ENCODE measurements at regions not wholly inside any gene's neighbourhood (a gene's known extent, or its start where the extent isn't known, plus 50 kb on each side); places are given as distances from the start of the nearest gene placed in this dataset.
A peak's percentile ranks its signal among the peaks of the same experiment; 100 is the strongest.

DNA sequence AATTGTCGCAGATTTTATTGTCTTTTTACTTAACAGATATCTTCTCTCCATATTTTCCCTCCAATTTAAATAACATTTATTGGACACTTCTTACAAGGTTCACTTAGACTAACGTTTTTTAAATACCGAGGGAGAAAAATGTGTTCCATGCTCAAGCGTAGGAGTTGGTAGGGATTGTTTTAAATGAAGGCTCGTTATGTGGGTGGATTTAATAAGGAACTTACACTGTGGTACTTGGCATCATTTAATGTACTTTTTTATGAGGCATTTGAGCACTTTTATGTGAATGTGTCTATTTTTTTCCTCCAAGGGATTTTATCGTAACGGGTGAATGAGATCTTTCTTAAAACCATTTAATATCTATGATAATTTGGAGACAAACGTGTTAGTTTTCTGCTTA lies 125.0 kb upstream of the MTHFD1L start:
- CTCF ChIA-PET, result no interaction called here
- H3K79me2 ChIP-seq (ENCODE audit: low read length), result no peaks in the 10 kb centered on the region
- H2AFZ ChIP-seq (ENCODE audit: low read length), result no peak overlapping the region
- no peaks in the 10 kb centered on the region for H4K20me1 ChIP-seq (ENCODE audit: low read length)
- H3K27me3 ChIP-seq (ENCODE audit: low read length), result no peaks in the 10 kb centered on the region
- no peak overlapping the region for H3K4me2 ChIP-seq (ENCODE audit: low read length)
- POLR2A ChIA-PET (ENCODE audit: unreplicated experiment), result no interaction called here
- no peaks in the 10 kb centered on the region for H3F3A ChIP-seq (ENCODE audit: low read length, unreplicated experiment)
- ATAC-seq, result no peak
- DNase-seq, result no peak
- H3K36me3 ChIP-seq (ENCODE audit: low read depth, low read length), result no peaks in the 10 kb centered on the region
- no peak overlapping the region for H3K27ac ChIP-seq (ENCODE audit: low read length)
- H3K9ac ChIP-seq (ENCODE audit: low read length), result no peak overlapping the region
- intact Hi-C loops (cut with micrococcal nuclease), result no loop called here
- no peaks in the 10 kb centered on the region for H3K9me2 ChIP-seq (replicated peaks; ENCODE audit: low read length)
- BruUV-seq (replicated peaks), result no TSS peak
- TF ChIP-seq CTCF (conservative IDR thresholded peaks at IDR 0.05; ENCODE audit: low read depth, low read length) (no peak), EZH2 (IDR thresholded peaks at IDR 0.05; ENCODE audit: low read length, unreplicated experiment) (no peak), EZH2phosphoT487 (IDR thresholded peaks at IDR 0.05; ENCODE audit: borderline replicate concordance, low read length) (no peak)
- H3K9me3 ChIP-seq (ENCODE audit: low read length), result no peaks in the 10 kb centered on the region
- H3K4me1 ChIP-seq (ENCODE audit: insufficient read depth, low read length), result no peaks in the 10 kb centered on the region
- H3K4me3 ChIP-seq (ENCODE audit: low read length), result no peak overlapping the region

DNA sequence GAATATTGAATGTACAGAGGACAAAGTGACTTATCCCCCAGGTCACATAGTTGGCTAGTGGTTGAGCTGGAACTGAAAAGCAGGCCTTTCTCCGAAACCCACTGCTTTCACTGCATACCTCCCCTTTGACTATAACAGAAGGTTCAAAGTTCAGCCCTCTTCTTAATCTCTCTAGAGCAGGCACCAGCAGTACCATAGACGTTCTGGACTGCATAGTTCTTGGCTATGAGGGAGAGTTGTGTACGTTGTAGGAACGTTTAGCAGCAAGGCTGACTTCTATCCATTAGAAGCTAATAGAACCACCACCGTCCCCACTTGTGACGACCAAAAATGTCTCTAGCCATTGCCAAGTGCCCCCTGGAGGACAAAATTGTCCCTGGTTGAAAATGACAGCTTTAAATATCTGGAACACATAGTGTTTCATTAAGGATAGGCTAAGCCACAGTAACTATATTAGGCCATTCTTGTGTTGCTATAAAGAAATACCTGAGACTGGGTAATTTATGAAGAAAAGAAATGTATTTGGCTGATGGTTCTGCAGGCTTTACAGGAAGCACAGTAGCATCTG lies 123.8 kb upstream of the MTHFD1L start:
- Histone ChIP-seq H2AFZ (ENCODE audit: low read length) (no peak overlapping the region), H3K4me1 (ENCODE audit: insufficient read depth, low read length) (no peaks in the 10 kb centered on the region), H3K79me2 (ENCODE audit: low read length) (no peaks in the 10 kb centered on the region), H3K4me3 (ENCODE audit: low read length) (no peak overlapping the region), H3K9me3 (ENCODE audit: low read length) (no peaks in the 10 kb centered on the region), H3K9me2 (replicated peaks; ENCODE audit: low read length) (no peaks in the 10 kb centered on the region), H3F3A (ENCODE audit: low read length, unreplicated experiment) (no peaks in the 10 kb centered on the region), H3K27me3 (ENCODE audit: low read length) (no peaks in the 10 kb centered on the region), H3K27ac (ENCODE audit: low read length) (no peak overlapping the region), H3K9ac (ENCODE audit: low read length) (no peak overlapping the region), H3K4me2 (ENCODE audit: low read length) (no peak overlapping the region), H3K36me3 (ENCODE audit: low read depth, low read length) (no peaks in the 10 kb centered on the region), H4K20me1 (ENCODE audit: low read length) (no peaks in the 10 kb centered on the region)
- ChIA-PET POLR2A (ENCODE audit: unreplicated experiment) (no interaction called here), CTCF (no interaction called here)
- intact Hi-C loops (cut with micrococcal nuclease), result no loop called here
- BruUV-seq (replicated peaks), result no TSS peak
- TF ChIP-seq EZH2 (IDR thresholded peaks at IDR 0.05; ENCODE audit: low read length, unreplicated experiment), result no peak
- no peak for TF ChIP-seq EZH2phosphoT487 (IDR thresholded peaks at IDR 0.05; ENCODE audit: borderline replicate concordance, low read length)
- TF ChIP-seq CTCF (conservative IDR thresholded peaks at IDR 0.05; ENCODE audit: low read depth, low read length), result peak; percentile 55
- DNase-seq (peak; percentile 28), ATAC-seq (no peak)

DNA sequence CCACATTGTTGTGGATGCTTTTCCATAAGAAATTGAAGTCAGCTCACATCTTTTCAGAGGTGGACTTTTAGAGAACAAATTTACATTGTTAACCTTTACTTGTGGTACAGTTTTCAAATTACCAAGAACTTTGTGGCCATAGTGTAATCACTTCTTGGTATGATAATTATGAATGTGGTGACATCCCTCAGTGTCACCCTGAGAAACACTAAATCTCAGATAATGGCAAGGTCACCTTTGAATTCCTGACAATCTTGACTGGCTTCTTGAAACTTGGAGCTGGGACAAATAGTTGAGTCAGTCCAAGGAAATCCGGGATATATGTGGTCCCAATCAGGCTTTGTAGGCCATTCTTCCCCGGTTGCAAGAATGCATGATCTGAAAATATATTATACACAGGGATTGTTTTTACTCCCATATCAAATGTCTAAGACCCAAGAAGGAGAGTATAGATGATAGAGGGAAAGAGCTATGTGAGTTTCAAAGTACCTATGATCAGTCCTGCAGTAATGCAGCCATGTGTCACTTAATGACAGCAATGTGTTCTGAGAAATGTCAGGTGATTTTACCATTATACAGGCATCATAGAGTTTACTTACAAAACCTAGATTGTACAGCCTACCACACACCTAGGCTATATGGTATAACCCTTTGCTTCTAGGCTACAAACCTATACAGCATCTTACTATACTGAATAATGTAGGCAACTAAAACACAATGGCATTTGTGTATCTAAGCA lies 120.8 kb upstream of the MTHFD1L start:
- Histone ChIP-seq H3K9me2 (replicated peaks; ENCODE audit: low read length) (no peaks in the 10 kb centered on the region), H3K36me3 (ENCODE audit: low read depth, low read length) (no peaks in the 10 kb centered on the region), H3K79me2 (ENCODE audit: low read length) (no peaks in the 10 kb centered on the region), H3K4me2 (ENCODE audit: low read length) (no peak overlapping the region), H3K4me1 (ENCODE audit: insufficient read depth, low read length) (no peaks in the 10 kb centered on the region), H3K9ac (ENCODE audit: low read length) (no peak overlapping the region), H3K9me3 (ENCODE audit: low read length) (no peaks in the 10 kb centered on the region), H3K27me3 (ENCODE audit: low read length) (no peaks in the 10 kb centered on the region), H3K27ac (ENCODE audit: low read length) (no peak overlapping the region), H2AFZ (ENCODE audit: low read length) (no peak overlapping the region), H3K4me3 (ENCODE audit: low read length) (no peak overlapping the region), H4K20me1 (ENCODE audit: low read length) (no peaks in the 10 kb centered on the region), H3F3A (ENCODE audit: low read length, unreplicated experiment) (no peaks in the 10 kb centered on the region)
- ATAC-seq (no peak), DNase-seq (no peak)
- TF ChIP-seq EZH2 (IDR thresholded peaks at IDR 0.05; ENCODE audit: low read length, unreplicated experiment) (no peak), CTCF (conservative IDR thresholded peaks at IDR 0.05; ENCODE audit: low read depth, low read length) (no peak), EZH2phosphoT487 (IDR thresholded peaks at IDR 0.05; ENCODE audit: borderline replicate concordance, low read length) (no peak)
- BruUV-seq (replicated peaks), result no TSS peak
- ChIA-PET CTCF (no interaction called here), POLR2A (ENCODE audit: unreplicated experiment) (no interaction called here)
- intact Hi-C loops (cut with micrococcal nuclease), result no loop called here

Data from PC-3 (cell line).